SK-N-MC (cell line): ENCODE measurements at regions not wholly inside any gene's neighbourhood (a gene's known extent, or its start where the extent isn't known, plus 50 kb on each side); places are given as distances from the start of the nearest gene placed in this dataset.

ENCODE experiments used
- DNase-seq: peaks from one replicate; pipeline ENCODE4 v3.0.0-alpha.2; 2011; ENCODE audit warnings: low read depth, low spot score
- H3K27ac ChIP-seq: fragments of 200-600 bp; sonication (generic); 2 replicates; pipeline ENCODE4 v1.5.1; 2016; ENCODE audit warnings: mixed run types
- H3K36me3 ChIP-seq: fragments of 200-600 bp; sonication (generic); 2 replicates; pipeline ENCODE4 v1.6.1; 2017; ENCODE audit warnings: antibody characterized with exemption, low read length, mixed read lengths; ENCODE audit not compliant: insufficient read depth
- H3K4me3 ChIP-seq: fragments of 200-600 bp; sonication (generic); 2 replicates; pipeline ENCODE4 v1.5.1; 2016
- H3K9ac ChIP-seq: fragments of 200-600 bp; sonication (generic); 2 replicates; pipeline ENCODE4 v1.8.0; 2017; ENCODE audit warnings: mixed run types, mixed read lengths; ENCODE audit not compliant: insufficient read length
- H3K9me3 ChIP-seq: fragments of 200-600 bp; sonication (generic); 2 replicates; pipeline ENCODE4 v1.6.1; 2017; ENCODE audit warnings: low read depth, mild to moderate bottlenecking, antibody characterized with exemption, low read length, moderate library complexity, mixed read lengths
- EZH2 ChIP-seq: fragments of 200-600 bp; sonication (generic); IDR thresholded peaks from one replicate; pipeline ENCODE4 v1.6.1; 2017; ENCODE audit warnings: antibody characterized with exemption
- FOXP2 ChIP-seq: optimal IDR thresholded peaks from 2 replicates; pipeline ENCODE3; 2011; ENCODE audit warnings: mild to moderate bottlenecking, moderate library complexity; ENCODE audit not compliant: insufficient read depth; ENCODE audit errors: extremely low read length, control extremely low read depth
- POLR2AphosphoS5 ChIP-seq: IDR thresholded peaks from 2 replicates; pipeline ENCODE4 v1.6.1; 2012; ENCODE audit warnings: mild to moderate bottlenecking, low read depth, low read length, borderline replicate concordance

GRCh38 chr6:98644063-98644462 is 190.3 kb upstream of the POU3F2 start:
- no peak overlapping the region for H3K4me3 ChIP-seq
- no peaks in the 10 kb centered on the region for H3K9me3 ChIP-seq
- no peak for DNase-seq
- H3K36me3 ChIP-seq, result no peaks in the 10 kb centered on the region
- TF ChIP-seq EZH2, result no peak
- no peak for TF ChIP-seq POLR2AphosphoS5
- no peak for TF ChIP-seq FOXP2
- H3K9ac ChIP-seq, result no peak overlapping the region
- no peak overlapping the region for H3K27ac ChIP-seq

GRCh38 chr6:98648211-98648914 is 186.0 kb upstream of the POU3F2 start:
- no peak for DNase-seq
- H3K9ac ChIP-seq, result no peak overlapping the region

GRCh38 chr6:98650941-98651340 is 183.4 kb upstream of the POU3F2 start:
- H3K36me3 ChIP-seq, result no peaks in the 10 kb centered on the region
- TF ChIP-seq EZH2 (no peak), POLR2AphosphoS5 (no peak), FOXP2 (no peak)

More at GRCh38 chr6:98648211-98648914, 186.0 kb upstream of the POU3F2 start:
- TF ChIP-seq FOXP2 (no peak), EZH2 (no peak), POLR2AphosphoS5 (no peak)
- Histone ChIP-seq H3K36me3 (no peaks in the 10 kb centered on the region), H3K9me3 (no peaks in the 10 kb centered on the region), H3K4me3 (no peak overlapping the region), H3K27ac (no peak overlapping the region)

GRCh38 chr6:98653179-98653578 is 181.2 kb upstream of the POU3F2 start:
- TF ChIP-seq EZH2, result no peak
- TF ChIP-seq FOXP2, result no peak
- no peak for TF ChIP-seq POLR2AphosphoS5
- Histone ChIP-seq H3K9me3 (no peaks in the 10 kb centered on the region), H3K36me3 (no peaks in the 10 kb centered on the region), H3K9ac (no peak overlapping the region), H3K4me3 (no peak overlapping the region), H3K27ac (no peak overlapping the region)
- no peak for DNase-seq

More at GRCh38 chr6:98650941-98651340, 183.4 kb upstream of the POU3F2 start:
- DNase-seq, result no peak
- H3K27ac ChIP-seq, result no peak overlapping the region
- no peak overlapping the region for H3K9ac ChIP-seq
- no peaks in the 10 kb centered on the region for H3K9me3 ChIP-seq
- H3K4me3 ChIP-seq, result no peak overlapping the region

GRCh38 chr6:98657764-98658163 is 176.6 kb upstream of the POU3F2 start:
- no peaks in the 10 kb centered on the region for H3K36me3 ChIP-seq
- H3K9me3 ChIP-seq, result no peaks in the 10 kb centered on the region
- TF ChIP-seq FOXP2, result peak; percentile 50
- no peak for TF ChIP-seq POLR2AphosphoS5
- peak; percentile 90 for DNase-seq
- no peak overlapping the region for H3K27ac ChIP-seq
- no peak overlapping the region for H3K9ac ChIP-seq
- H3K4me3 ChIP-seq, result no peak overlapping the region

GRCh38 chr6:98669371-98669770 is 165.0 kb upstream of the POU3F2 start:
- H3K9ac ChIP-seq, result no peak overlapping the region
- no peak for DNase-seq
- TF ChIP-seq FOXP2 (no peak), POLR2AphosphoS5 (no peak), EZH2 (no peak)
- no peaks in the 10 kb centered on the region for H3K9me3 ChIP-seq
- H3K4me3 ChIP-seq, result no peak overlapping the region
- H3K27ac ChIP-seq, result no peak overlapping the region
- no peaks in the 10 kb centered on the region for H3K36me3 ChIP-seq

- H3K9me3 ChIP-seq, result no peaks in the 10 kb centered on the region
- no peak for DNase-seq
- H3K9ac ChIP-seq, result no peak overlapping the region
- no peak overlapping the region for H3K4me3 ChIP-seq
- TF ChIP-seq EZH2, result no peak
- TF ChIP-seq POLR2AphosphoS5, result no peak
- H3K36me3 ChIP-seq, result no peaks in the 10 kb centered on the region
- no peak overlapping the region for H3K27ac ChIP-seq
Observed at GRCh38 chr6:98670045-98670746, 164.2 kb upstream of the POU3F2 start.

- H3K9ac ChIP-seq, result no peak overlapping the region
- H3K36me3 ChIP-seq, result no peaks in the 10 kb centered on the region
- no peak overlapping the region for H3K4me3 ChIP-seq
- no peak for DNase-seq
- no peak overlapping the region for H3K27ac ChIP-seq
- TF ChIP-seq EZH2, result no peak
- no peak for TF ChIP-seq POLR2AphosphoS5
- TF ChIP-seq FOXP2, result no peak
- no peaks in the 10 kb centered on the region for H3K9me3 ChIP-seq
Observed at GRCh38 chr6:98672681-98673475, 161.5 kb upstream of the POU3F2 start.

- H3K27ac ChIP-seq, result no peak overlapping the region
Observed at GRCh38 chr6:98678481-98678880, 155.9 kb upstream of the POU3F2 start.

More at GRCh38 chr6:98678481-98678880, 155.9 kb upstream of the POU3F2 start:
- Histone ChIP-seq H3K36me3 (no peaks in the 10 kb centered on the region), H3K9ac (no peak overlapping the region), H3K4me3 (no peak overlapping the region), H3K9me3 (no peaks in the 10 kb centered on the region)
- no peak for DNase-seq
- TF ChIP-seq POLR2AphosphoS5 (no peak), EZH2 (no peak), FOXP2 (no peak)
